ENCODE measurements at regions not wholly inside any gene's neighbourhood (a gene's known extent, or its start where the extent isn't known, plus 50 kb on each side); places are given as distances from the start of the nearest gene placed in this dataset.

DNA sequence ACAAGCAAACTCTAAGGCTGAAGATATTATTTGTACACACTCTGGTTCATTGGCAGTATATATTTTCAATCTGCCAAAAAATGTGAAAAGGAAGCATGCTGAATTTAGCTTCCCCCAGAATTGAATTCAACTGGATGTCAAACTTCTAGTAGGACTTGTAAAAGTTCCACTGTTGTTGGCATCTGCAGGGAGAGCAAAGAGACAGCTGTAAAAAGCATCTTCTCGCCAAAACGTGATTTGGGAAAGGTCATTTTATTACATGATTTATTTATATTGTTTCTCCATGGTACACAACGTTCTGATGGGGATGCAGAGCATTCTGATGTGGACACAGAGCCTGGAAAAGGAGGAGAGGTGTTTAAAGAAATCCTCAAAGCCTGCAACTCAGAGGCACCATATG is 196.7 kb upstream of the ADAMTS9 start:
- ATAC-seq = peak; percentile 41
- DNase-seq = no peak
- intact Hi-C loops (cut with micrococcal nuclease) = no loop called here

DNA sequence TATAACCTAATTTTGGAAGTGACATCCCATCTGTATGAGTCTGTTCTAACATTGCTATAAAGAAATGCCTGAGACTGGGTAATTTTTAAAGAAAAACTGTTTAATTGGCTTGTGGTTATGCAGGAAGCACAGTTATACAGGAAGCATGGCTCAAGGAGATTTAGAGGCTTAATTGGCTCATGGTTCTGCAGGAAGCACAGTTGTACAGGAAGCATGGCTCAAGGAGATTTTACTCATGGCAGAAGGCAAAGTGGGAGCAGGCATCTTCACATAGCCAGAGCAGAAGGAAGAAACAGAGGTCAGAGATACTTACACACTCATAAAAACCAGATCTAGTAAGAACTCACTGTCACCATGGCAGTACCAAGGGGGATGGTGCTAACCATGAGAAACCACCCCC is 193.1 kb upstream of the ADAMTS9 start:
- intact Hi-C loops (cut with micrococcal nuclease) = no loop called here
- ATAC-seq (no peak), DNase-seq (no peak)

DNA sequence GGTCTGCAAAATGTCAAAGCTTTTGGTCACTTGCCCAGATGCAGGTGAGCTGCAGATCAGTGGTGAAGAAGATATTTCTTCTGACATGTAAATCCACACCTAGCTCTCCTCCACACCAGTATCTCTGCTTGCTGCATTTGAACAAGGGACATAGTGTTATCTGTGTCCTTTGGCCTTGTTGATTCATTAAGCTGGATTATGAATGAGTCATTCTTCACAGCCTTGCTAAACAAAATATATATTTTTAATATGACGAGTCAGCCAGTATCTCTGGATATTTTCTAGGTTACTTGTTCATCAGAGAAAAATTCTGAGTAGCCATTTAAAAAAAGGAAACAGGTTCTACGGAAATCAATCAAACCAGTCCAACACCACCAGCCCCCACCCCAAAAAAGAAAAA is 190.6 kb upstream of the ADAMTS9 start:
- ATAC-seq (no peak), DNase-seq (no peak)
- intact Hi-C loops (cut with micrococcal nuclease) = no loop called here

DNA sequence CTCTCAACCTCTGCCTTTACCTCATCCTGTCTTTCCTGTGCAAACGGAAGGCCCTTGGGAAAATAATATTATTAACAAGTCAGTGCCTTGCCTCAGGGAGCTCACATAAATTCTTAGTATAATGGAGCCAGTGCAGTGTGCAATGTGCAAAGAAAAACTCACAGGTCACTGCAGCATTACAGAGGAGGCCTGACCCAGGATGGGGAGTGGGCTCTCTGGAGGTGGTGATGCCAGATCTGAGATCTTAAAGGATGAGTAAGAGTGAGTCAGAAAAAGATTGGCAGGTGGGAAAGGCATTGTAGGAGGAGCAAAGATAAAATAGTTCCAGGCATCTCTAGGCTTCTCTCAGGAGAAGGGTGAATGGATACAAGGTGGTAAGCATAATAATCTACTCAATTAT is 185.6 kb upstream of the ADAMTS9 start:
- ATAC-seq = no peak
- DNase-seq = no peak
- intact Hi-C loops (cut with micrococcal nuclease) = no loop called here

DNA sequence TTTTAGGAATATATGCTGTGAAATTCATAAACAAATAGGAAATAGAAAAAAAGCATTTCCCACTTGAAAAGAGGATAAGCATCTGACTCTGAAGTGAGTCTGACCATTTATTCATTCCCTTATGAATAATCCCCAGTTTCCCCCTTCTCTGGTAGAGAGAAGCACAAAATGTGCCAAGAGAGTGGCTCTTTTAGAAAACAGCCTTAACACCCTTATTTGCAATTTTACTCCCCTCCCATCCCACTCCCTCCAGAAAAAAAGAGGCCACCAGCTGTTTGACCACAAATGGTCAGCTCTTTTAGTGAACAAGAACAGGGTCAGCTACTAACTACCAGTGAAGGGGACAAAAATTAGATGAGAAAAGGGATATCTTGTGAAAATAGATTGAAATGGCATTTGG is 184.5 kb upstream of the ADAMTS9 start:
- ATAC-seq (peak; percentile 13), DNase-seq (no peak)
- intact Hi-C loops (cut with micrococcal nuclease) = no loop called here

DNA sequence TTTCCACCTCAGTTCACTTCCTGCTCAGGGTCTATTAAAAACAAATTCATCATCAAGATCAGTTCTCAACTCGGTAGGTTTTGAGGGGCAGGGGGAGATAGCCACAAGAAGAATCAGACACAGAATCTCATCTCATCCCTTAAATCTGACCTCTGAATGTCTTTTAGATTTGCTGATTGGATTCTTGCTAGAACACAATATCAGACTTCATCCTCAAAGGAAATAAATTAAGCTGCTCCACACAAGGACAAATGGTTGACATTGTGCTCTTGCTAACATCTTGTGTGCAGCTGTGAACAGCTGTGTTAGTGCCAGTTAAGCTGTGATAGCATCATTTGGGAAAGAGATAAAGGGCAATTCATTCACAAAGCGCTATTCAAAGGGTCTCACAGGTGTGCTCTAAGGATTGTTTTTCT is 184.0 kb upstream of the ADAMTS9 start:
- ATAC-seq (no peak), DNase-seq (no peak)
- intact Hi-C loops (cut with micrococcal nuclease) = no loop called here

DNA sequence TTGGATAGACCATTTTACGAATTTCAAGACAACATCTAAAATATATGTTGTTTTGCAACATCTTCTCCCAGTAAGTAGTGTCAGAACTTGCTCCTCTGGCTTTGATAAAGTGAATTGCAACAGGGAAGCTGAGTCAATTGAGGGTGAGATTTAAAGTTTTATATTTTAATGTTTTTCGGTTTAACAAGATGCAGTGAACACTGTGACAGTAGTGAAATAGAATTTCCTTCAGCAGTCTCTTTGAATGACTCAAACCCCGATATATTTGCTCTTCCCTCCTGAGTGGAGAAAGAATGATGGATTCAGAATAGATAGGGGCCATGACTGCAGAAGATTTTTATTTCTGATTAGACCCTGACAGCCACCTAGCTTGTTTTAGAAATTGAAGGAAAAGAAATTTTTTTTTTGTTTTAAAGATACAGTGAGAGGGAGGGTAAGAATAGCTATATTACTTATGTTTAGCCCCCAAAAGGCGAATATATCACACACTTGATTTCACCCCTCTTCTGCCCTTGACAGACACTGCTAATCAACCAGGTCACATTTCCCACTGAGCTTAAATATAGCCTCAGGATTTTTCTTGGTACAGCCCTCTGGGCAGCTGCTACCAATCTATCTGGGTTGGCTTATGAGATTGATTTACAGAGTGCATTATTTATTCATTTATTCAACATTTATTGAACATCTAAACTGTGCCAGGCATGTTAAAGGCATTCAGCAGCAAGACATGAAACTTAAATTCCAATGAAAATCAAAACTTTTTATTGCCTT is 183.3 kb upstream of the ADAMTS9 start:
- no peak for DNase-seq
- peak; percentile 63 for ATAC-seq
- intact Hi-C loops (cut with micrococcal nuclease) = no loop called here

DNA sequence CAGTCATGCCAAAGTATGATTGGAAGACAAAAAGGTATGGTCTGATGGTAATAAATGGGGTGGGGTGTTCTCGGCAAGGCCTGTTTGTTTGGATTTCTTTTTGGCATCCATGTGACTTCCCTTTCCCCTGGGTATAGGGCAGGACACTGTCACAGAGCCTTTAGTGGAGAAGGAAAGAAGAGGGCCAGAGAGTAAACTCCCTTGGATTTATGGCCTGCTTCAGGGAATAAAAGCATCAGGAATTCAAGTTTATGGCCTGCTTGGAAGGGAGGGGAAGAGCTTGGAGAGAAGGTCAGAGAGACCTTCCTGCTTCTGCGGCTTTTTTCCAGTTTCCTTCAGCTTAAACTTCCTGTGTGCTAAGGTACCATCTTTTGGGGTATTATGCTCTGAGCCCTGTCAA is 179.4 kb upstream of the ADAMTS9 start:
- intact Hi-C loops (cut with micrococcal nuclease) = no loop called here
- ATAC-seq (peak; percentile 23), DNase-seq (no peak)

DNA sequence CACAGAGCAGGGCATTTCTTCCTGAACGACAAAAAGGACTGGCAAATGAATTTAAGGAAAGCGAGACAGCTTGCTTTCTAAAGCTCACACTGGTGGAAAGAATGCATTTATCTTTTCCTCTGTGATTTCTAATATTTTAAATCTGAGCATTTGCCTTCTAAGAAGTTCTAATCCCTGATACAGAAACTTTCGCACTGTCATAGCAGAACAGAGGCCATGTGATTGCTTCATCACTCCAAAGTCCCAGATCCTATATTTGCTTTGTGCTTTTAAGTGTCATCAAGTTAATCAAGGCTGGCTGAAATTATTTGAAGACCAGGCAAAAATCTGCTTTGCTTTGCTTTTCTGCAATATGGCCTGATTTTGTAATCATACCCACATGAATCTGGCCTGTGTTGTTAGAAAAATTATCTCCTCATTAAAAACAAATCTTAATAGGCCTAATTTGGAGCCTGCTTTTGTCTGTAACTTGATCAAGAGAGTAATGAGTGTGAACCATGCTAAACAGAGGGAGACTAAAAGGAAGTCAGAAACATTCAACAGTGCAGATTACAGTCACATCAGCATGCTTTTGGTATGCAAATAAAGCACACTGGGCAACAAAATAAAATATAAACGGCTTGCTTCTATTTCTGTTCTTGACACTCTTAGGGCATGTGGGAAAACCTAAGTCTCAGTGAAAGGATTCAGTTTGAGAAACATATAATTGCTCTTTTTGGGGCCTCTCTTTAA is 178.2 kb upstream of the ADAMTS9 start:
- no peak for DNase-seq
- intact Hi-C loops (cut with micrococcal nuclease) = no loop called here
- peak; percentile 45 for ATAC-seq

DNA sequence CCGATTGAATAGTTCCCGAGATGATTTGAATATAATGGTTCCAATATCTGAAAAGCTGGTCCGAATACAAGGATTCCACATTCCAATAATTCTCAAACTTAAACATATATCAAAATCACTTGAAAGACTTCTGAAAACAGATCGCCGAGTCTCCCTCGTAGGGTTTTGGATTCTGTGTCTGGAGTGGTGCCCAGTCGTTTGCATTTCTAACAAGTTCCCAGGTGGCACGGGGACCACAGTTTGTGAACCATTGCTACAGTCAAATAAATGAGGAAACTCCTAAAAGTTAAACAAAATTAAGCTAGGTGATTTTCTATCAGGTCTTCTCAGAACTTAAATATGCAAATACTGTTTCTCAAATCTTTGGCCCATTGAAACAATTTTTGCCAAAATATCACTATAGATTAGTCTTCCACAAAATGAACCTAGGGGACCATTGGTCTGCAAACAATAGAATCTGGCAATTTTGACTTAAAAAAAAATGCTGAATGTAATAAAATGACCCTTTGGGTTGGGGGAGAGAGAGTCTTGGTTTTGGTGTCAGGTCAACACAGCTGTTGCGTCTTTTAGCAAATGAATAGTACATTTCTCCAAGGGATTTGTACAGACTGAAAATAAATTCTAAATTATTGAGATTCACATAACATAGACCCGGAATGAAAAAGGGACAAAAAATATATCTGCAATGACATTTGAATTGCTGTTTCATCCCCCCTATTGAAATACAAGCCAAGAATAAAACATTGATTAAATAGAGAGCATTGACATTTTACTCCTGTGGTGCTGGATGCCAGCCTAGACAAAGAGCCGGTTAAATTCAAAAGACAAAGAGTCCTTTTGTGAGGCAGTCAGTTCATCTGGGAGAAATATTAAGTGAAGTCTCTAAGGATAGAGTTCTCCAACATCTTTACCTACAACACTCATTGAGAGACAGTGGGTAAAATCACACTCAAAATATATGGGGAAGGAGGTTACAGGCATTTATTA is 175.7 kb upstream of the ADAMTS9 start:
- no peak for ATAC-seq
- intact Hi-C loops (cut with micrococcal nuclease) = no loop called here
- DNase-seq = no peak

DNA sequence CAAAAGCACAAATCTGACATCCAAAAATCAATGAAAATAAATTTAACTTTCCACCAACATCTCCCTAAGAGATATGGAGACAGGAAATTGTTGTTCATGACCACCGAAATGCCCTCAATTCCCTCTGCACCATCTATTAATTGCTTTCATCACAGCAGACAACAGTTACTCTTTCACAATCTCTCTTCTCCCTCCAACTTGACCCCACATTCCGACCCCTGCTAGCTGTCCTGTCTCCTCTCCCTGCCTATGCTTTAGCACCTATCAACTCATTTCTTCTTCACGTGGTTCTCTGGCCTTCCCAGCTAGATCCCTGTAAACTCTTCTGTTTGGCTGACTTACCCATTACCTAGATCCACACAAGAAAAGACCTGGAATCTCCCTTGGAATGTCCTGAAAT is 173.9 kb upstream of the ADAMTS9 start:
- intact Hi-C loops (cut with micrococcal nuclease) = no loop called here
- DNase-seq (no peak), ATAC-seq (no peak)

DNA sequence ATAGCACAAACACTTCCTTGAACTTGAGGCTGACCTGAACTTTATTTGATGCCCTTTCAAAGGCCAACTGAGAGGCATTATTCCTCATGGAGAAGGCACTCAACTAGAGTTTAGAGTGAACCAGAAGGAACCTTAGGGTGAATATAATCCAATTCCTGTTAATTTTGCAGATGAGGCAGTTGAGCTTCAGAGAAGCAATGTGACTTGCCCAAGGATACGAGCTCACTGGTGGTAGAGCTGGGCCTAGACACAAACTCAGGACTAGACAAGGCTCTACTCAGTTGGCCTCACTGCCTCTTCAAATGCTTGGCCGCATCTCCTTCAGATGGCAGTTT is 172.7 kb upstream of the ADAMTS9 start:
- intact Hi-C loops (cut with micrococcal nuclease) = no loop called here
- DNase-seq = no peak
- ATAC-seq = no peak

DNA sequence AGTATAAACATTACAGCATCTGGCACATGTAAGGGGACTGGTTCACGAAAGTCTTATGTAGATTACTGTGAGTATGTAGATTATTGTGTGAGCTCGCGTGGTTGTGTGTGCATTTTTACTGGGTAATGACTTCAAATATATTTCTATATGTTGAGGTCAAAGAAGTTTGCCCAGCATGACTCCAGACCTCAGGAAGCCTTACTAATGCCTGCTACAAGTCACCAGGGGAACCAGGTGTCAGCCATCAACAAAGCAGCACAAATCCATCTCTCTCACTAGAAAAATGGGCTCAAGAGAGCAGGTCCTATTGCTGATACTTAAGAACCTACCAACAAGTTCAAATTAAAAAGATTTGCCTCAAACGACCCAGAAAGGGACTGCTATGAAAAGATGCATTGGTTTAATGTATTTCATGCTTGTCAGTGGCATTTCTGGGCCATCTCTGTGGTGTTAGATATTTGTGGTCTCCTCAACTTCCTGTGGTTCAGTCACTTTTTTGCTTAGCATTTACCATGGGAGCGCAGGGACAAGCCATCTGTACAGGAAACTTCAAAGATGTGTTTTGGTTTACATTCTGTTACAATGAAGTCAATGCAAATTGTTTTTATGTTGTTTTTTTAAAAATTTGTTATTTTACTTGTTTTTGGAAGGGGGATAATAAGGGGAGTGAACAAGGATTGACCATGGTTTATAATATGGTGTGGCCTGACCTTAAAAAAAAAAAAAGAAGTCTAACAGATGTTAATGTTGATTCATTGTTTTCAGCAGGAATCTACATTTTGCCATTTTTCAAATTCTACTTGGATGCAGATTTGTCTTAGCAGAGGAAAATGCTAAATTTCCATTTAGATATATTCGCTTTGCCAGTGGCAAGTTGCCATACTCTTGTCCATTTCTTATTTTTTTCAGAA is 172.1 kb upstream of the ADAMTS9 start:
- no peak for ATAC-seq
- no peak for DNase-seq
- intact Hi-C loops (cut with micrococcal nuclease) = no loop called here

DNA sequence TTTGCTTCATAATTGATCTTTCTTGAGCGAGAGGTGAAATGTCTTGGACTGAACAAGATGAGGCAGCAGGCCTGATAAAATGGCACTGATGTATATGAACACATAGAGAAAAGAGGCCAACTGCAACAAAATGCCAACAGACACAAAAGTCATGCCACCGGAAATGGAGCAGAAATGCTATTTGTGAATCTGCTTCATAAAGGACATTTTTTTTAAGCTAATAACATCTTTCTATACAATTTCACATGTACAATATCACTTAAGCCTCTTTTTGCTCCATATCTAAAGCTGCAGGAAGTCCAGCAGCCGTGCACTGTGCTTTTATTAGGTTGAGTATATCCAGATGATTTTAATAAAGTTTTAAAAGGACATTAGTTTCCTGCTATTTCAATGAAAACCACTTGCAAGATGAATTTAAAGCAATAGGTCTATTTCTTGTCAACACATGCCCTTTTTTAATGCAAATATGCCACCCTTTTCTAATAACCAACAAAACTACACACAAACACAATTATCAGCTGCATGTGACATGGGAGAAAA is 169.2 kb upstream of the ADAMTS9 start:
- ATAC-seq = no peak
- no peak for DNase-seq
- intact Hi-C loops (cut with micrococcal nuclease) = no loop called here

DNA sequence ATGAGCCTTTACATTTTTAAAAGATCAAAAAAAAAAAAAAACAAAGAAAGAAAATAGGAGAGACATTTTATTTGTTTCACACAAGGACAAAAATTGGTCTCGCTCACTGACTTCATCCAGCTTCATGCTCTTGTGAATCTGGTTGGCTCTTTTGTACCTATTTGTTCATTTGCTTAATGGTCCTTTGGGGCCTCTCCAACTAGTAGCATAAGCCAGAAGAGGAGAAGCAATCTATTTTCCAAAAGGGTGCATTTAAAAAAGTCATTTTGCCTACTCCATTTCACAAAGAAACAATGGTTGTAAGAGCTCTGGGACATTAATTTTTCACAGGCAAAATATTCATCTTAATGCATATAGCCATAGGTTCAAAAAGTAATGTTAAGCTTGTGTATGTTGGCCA is 168.3 kb upstream of the ADAMTS9 start:
- ATAC-seq (no peak), DNase-seq (no peak)
- intact Hi-C loops (cut with micrococcal nuclease) = no loop called here

DNA sequence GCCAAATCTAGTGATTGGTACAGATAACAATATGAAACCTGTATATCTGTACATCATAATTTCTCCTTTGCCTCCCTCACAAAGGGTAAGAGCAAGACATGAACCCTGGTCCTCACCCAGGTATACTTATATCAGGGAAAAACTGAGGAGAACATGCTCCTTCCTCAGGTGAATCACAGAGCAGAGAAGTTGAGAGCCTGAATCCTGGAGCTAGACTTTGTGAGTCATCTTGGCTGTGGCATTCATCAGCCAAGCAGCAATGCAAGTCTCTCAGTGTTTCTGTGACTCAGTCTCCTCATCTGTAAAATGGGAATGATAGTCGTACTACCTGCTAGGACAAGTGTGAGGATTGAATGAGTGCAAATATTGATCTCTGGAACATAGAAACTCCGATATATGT is 165.7 kb upstream of the ADAMTS9 start:
- intact Hi-C loops (cut with micrococcal nuclease) = no loop called here
- ATAC-seq (no peak), DNase-seq (no peak)

DNA sequence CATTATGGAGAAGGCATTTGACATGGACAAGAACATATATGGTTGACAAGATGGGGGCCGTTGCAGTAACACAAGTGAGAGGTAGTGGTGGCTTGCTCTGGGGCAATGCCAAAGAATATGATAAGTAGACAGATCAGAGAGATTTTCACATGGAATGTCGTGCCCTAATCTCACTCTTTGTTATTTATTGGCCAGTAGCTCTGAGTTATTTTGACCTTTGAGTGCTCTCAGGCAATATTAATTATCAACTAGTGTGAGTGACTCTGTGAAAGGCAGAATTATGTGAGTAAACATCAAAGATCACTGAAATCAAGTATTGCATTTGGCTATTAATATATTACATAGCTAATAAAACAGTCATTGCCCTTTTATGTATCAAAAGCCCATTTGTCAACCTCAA is 164.9 kb upstream of the ADAMTS9 start:
- DNase-seq (no peak), ATAC-seq (no peak)
- intact Hi-C loops (cut with micrococcal nuclease) = no loop called here

DNA sequence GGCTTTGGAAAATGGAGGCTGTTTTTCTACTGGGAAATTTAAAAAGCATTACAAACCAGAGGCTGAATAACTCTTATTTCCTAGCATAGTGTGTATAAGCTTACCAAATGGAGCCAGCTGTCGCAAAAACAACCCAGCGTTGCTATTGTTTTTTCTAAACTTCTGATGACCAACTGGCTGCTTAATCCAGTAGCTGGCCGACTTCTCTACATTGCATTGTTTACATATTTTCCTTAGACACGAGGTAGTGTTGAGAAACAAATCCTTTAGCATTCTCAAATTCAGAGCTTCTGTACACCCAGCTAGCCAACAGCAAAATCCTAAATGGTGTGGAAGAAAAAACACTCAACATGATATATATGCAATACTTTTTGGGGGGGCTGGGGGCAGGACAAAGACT is 161.0 kb upstream of the ADAMTS9 start:
- no peak for ATAC-seq

More for the DNA sequence above, 161.0 kb upstream of the ADAMTS9 start:
- intact Hi-C loops (cut with micrococcal nuclease) = no loop called here
- no peak for DNase-seq
